Neural cell (in vitro differentiated cells): ENCODE measurements at regions not wholly inside any gene's neighbourhood (a gene's known extent, or its start where the extent isn't known, plus 50 kb on each side); places are given as distances from the start of the nearest gene placed in this dataset.

Experiments used
- H2AFZ ChIP-seq: fragments of 200-600, 300-800 bp; sonication (generic), shearing (Covaris generic); 2 replicates; pipeline ENCODE4 v1.6.0; 2014; ENCODE audit warnings: low read depth, mild to moderate bottlenecking, antibody characterized with exemption, low read length, moderate library complexity
- H3F3A ChIP-seq: fragments of 200-600 bp; shearing (Covaris generic); 2 replicates; pipeline ENCODE4 v1.6.1; 2016; ENCODE audit warnings: mild to moderate bottlenecking, moderate library complexity, mixed read lengths, antibody characterized with exemption, low read length; ENCODE audit not compliant: insufficient read depth, poor library complexity, severe bottlenecking
- H3K27ac ChIP-seq: fragments of 200-600, 300-800 bp; sonication (generic), shearing (Covaris generic); 2 replicates; pipeline ENCODE4 v1.5.1; 2014; ENCODE audit warnings: mild to moderate bottlenecking, low read length, moderate library complexity
- H3K27me3 ChIP-seq: fragments of 300-800, 200-600 bp; sonication (generic), shearing (Covaris generic); 2 replicates; pipeline ENCODE4 v1.6.0; 2014; ENCODE audit warnings: mild to moderate bottlenecking, low read depth, low read length, moderate library complexity; ENCODE audit not compliant: insufficient read depth
- H3K36me3 ChIP-seq: fragments of 300-800, 200-600 bp; sonication (generic), shearing (Covaris generic); 2 replicates; pipeline ENCODE4 v1.5.1; 2014; ENCODE audit warnings: mild to moderate bottlenecking, antibody characterized with exemption, low read length, moderate library complexity; ENCODE audit not compliant: insufficient read depth
- H3K4me2 ChIP-seq: fragments of 300-800, 200-600 bp; sonication (generic), shearing (Covaris generic); 2 replicates; pipeline ENCODE4 v1.6.0; 2014; ENCODE audit warnings: mild to moderate bottlenecking, low read length
- H3K4me3 ChIP-seq: fragments of 300-800, 200-600 bp; sonication (generic), shearing (Covaris generic); 2 replicates; pipeline ENCODE4 v1.5.1; 2014; ENCODE audit warnings: mild to moderate bottlenecking, low read length, moderate library complexity
- H3K79me2 ChIP-seq: fragments of 200-600 bp; shearing (Covaris generic); replicated peaks from 2 replicates; pipeline ENCODE4 v1.6.0; 2014; ENCODE audit warnings: mild to moderate bottlenecking, low read length, moderate library complexity; ENCODE audit not compliant: insufficient read depth
- H3K9ac ChIP-seq: fragments of 300-800, 200-600 bp; sonication (generic), shearing (Covaris generic); 2 replicates; pipeline ENCODE4 v1.6.1; 2016; ENCODE audit warnings: mild to moderate bottlenecking, low read length, mixed read lengths
- H3K9me2 ChIP-seq: fragments of 200-600 bp; shearing (Covaris generic); 2 replicates; pipeline ENCODE4 v1.6.1; 2016; ENCODE audit warnings: mild to moderate bottlenecking, low read length, mixed read lengths; ENCODE audit not compliant: insufficient read depth
- H3K9me3 ChIP-seq: fragments of 200-600, 300-800 bp; sonication (generic), shearing (Covaris generic); 2 replicates; pipeline ENCODE4 v1.6.1; 2016; ENCODE audit warnings: mild to moderate bottlenecking, mixed run types, low read length, moderate library complexity, mixed read lengths
- H4K20me1 ChIP-seq: fragments of 200-600 bp; shearing (Covaris generic); 2 replicates; pipeline ENCODE4 v1.6.1; 2016; ENCODE audit warnings: mild to moderate bottlenecking, mixed run types; ENCODE audit not compliant: insufficient read depth
- CTCF ChIP-seq: fragments of 450-650 bp; IDR thresholded peaks from 2 replicates; pipeline ENCODE4 v1.5.1; 2014; ENCODE audit warnings: antibody characterized with exemption, mild to moderate bottlenecking, moderate library complexity; ENCODE audit not compliant: poor library complexity, severe bottlenecking
- EP300 ChIP-seq: fragments of 450-650 bp; conservative IDR thresholded peaks from 2 replicates; pipeline ENCODE4 v1.6.1; 2014; ENCODE audit warnings: antibody characterized with exemption, mild to moderate bottlenecking, moderate library complexity; ENCODE audit not compliant: poor library complexity, severe bottlenecking
- EZH2 ChIP-seq: fragments of 200-600, 300-800 bp; shearing (Covaris generic), sonication (generic); IDR thresholded peaks from 2 replicates; pipeline ENCODE4 v1.6.1; 2014; ENCODE audit warnings: antibody characterized with exemption, low read length, borderline replicate concordance, mild to moderate bottlenecking; ENCODE audit not compliant: insufficient read depth, poor library complexity, severe bottlenecking
- MXI1 ChIP-seq: fragments of 450-650 bp; conservative IDR thresholded peaks from 2 replicates; pipeline ENCODE4 v1.6.1; 2014; ENCODE audit warnings: antibody characterized with exemption, mild to moderate bottlenecking; ENCODE audit not compliant: poor library complexity, severe bottlenecking
- POLR2AphosphoS5 ChIP-seq: IDR thresholded peaks from 2 replicates; pipeline ENCODE4 v1.6.1; 2012
- RAD21 ChIP-seq: fragments of 450-650 bp; conservative IDR thresholded peaks from 2 replicates; pipeline ENCODE4 v1.6.1; 2014; ENCODE audit warnings: antibody characterized with exemption, mild to moderate bottlenecking, moderate library complexity
- TAF1 ChIP-seq: IDR thresholded peaks from 2 replicates; pipeline ENCODE4 v1.6.1; 2012; ENCODE audit warnings: low read depth
- TF ChIP-seq, protein P1 (sequence below): IDR thresholded peaks from 2 replicates; pipeline ENCODE4 v1.6.1; 2012; ENCODE audit warnings: borderline replicate concordance

DNA sequence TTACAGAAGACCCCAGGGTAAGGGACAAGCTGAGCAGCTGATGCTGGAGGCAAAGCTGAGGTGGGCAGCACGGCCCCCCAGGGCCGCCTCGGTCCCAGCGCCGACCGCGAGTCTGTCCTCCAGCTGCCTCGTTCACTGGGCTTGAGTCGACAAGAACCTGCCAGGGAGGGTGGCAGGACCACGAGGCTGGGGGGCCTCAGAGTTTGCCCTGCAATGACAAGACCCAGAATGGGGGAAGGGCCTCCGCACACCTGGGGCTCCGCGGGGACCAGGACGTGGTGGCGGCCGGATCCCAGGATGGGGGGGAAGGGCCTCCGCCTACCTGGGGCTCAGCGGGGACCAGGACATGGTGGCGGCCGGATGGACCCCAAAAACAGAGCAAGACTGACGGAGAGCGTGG, 53.9 kb upstream of the COL18A1 start:
- Histone ChIP-seq H3K79me2 (no peaks in the 10 kb centered on the region), H3K27me3 (no peaks in the 10 kb centered on the region), H3F3A (peaks cover 6% of the 10 kb centered on the region), H4K20me1 (no peaks in the 10 kb centered on the region), H3K27ac (peak overlapping the region; percentile 81), H3K36me3 (no peaks in the 10 kb centered on the region), H3K9me3 (no peaks in the 10 kb centered on the region), H3K4me3 (no peak overlapping the region), H3K9me2 (no peaks in the 10 kb centered on the region), H3K4me2 (no peak overlapping the region), H3K9ac (peak overlapping the region; percentile 31), H2AFZ (no peak overlapping the region)
- TF ChIP-seq, protein P1, sequence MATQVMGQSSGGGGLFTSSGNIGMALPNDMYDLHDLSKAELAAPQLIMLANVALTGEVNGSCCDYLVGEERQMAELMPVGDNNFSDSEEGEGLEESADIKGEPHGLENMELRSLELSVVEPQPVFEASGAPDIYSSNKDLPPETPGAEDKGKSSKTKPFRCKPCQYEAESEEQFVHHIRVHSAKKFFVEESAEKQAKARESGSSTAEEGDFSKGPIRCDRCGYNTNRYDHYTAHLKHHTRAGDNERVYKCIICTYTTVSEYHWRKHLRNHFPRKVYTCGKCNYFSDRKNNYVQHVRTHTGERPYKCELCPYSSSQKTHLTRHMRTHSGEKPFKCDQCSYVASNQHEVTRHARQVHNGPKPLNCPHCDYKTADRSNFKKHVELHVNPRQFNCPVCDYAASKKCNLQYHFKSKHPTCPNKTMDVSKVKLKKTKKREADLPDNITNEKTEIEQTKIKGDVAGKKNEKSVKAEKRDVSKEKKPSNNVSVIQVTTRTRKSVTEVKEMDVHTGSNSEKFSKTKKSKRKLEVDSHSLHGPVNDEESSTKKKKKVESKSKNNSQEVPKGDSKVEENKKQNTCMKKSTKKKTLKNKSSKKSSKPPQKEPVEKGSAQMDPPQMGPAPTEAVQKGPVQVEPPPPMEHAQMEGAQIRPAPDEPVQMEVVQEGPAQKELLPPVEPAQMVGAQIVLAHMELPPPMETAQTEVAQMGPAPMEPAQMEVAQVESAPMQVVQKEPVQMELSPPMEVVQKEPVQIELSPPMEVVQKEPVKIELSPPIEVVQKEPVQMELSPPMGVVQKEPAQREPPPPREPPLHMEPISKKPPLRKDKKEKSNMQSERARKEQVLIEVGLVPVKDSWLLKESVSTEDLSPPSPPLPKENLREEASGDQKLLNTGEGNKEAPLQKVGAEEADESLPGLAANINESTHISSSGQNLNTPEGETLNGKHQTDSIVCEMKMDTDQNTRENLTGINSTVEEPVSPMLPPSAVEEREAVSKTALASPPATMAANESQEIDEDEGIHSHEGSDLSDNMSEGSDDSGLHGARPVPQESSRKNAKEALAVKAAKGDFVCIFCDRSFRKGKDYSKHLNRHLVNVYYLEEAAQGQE, result no peak
- TF ChIP-seq RAD21 (no peak), MXI1 (no peak), TAF1 (no peak), EZH2 (no peak), POLR2AphosphoS5 (no peak), EP300 (no peak), CTCF (no peak)

DNA sequence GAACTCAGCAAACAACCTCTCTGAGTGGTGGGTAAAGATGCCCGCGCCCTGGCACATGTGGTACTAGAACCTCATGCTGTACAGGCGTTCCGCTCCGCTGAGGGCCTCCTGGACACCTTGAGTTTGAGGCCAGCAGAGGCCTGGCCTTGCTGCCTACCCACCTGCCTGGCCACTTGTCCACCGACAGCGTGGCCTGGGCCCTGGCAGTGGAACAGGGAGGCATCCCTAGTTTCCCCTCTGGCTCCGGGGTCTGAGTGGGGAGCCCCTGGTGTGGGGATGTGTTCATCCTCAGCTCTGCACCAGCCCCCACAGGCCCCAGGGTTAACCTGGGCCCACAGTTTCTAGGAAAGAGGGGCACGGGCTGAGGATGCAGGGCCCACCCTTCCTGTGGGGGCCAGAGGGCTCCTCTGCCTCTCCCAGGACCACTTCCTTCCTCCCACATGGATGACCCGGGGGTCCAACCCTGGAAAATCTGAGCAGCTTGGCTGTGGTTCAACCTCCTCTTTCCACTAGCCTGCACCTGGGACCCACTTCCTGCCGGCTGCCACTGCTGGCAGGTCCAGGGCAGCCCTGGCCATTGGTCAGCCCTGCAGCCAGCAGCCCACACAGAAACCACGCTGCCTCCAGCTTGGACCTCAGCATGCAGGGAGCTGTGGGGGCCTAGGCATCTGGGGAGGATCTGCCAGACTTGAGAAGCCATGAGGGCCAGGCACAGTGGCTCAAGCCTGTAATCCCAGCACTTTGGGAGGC, 53.3 kb upstream of the COL18A1 start:
- Histone ChIP-seq H3K36me3 (no peaks in the 10 kb centered on the region), H3F3A (peaks cover 6% of the 10 kb centered on the region)

More for the DNA sequence above, 53.3 kb upstream of the COL18A1 start:
- TF ChIP-seq CTCF (no peak), EP300 (no peak), MXI1 (no peak)
- no peak overlapping the region for H3K27ac ChIP-seq
- H3K9ac ChIP-seq, result no peak overlapping the region
- no peaks in the 10 kb centered on the region for H4K20me1 ChIP-seq
- H3K9me2 ChIP-seq, result no peaks in the 10 kb centered on the region
- no peaks in the 10 kb centered on the region for H3K9me3 ChIP-seq
- no peak overlapping the region for H3K4me3 ChIP-seq
- H3K79me2 ChIP-seq, result no peaks in the 10 kb centered on the region
- no peaks in the 10 kb centered on the region for H3K27me3 ChIP-seq
- no peak overlapping the region for H2AFZ ChIP-seq
- no peak overlapping the region for H3K4me2 ChIP-seq
